DND-41 (cell line): ENCODE measurements at regions not wholly inside any gene's neighbourhood (a gene's known extent, or its start where the extent isn't known, plus 50 kb on each side); places are given as distances from the start of the nearest gene placed in this dataset.

ENCODE experiments used
- EZH2 ChIP-seq: IDR thresholded peaks from 3 replicates; pipeline ENCODE4 v1.6.1; 2012; ENCODE audit warnings: borderline replicate concordance, low read depth, mild to moderate bottlenecking, moderate library complexity, low read length, inconsistent platforms; ENCODE audit not compliant: severe bottlenecking
- TF ChIP-seq, protein P1 (sequence below): IDR thresholded peaks from 2 replicates; pipeline ENCODE4 v1.5.1; 2012; ENCODE audit warnings: borderline replicate concordance, low read length, moderate library complexity, mild to moderate bottlenecking; ENCODE audit not compliant: poor library complexity, severe bottlenecking; ENCODE audit errors: extremely low read depth

GRCh38 chr6:159594106-159594749, 98.8 kb downstream of the SOD2 start:
- TF ChIP-seq, protein P1, sequence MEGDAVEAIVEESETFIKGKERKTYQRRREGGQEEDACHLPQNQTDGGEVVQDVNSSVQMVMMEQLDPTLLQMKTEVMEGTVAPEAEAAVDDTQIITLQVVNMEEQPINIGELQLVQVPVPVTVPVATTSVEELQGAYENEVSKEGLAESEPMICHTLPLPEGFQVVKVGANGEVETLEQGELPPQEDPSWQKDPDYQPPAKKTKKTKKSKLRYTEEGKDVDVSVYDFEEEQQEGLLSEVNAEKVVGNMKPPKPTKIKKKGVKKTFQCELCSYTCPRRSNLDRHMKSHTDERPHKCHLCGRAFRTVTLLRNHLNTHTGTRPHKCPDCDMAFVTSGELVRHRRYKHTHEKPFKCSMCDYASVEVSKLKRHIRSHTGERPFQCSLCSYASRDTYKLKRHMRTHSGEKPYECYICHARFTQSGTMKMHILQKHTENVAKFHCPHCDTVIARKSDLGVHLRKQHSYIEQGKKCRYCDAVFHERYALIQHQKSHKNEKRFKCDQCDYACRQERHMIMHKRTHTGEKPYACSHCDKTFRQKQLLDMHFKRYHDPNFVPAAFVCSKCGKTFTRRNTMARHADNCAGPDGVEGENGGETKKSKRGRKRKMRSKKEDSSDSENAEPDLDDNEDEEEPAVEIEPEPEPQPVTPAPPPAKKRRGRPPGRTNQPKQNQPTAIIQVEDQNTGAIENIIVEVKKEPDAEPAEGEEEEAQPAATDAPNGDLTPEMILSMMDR, result no peak
- TF ChIP-seq EZH2, result no peak
